ENCODE measurements at regions not wholly inside any gene's neighbourhood (a gene's known extent, or its start where the extent isn't known, plus 50 kb on each side); places are given as distances from the start of the nearest gene placed in this dataset.
"Not testable (repeated sequence)": the region's sequence is repeated elsewhere in the genome, so short reads cannot be mapped to it uniquely, and the experiment has no call there.

GRCh38 chrX:92278556-92278955, 499.4 kb downstream of the PCDH11X start:
- DNase-seq; in situ Hi-C loops (cut with MboI; ENCODE audit: low pct_unique_long_range_greater_than_20kb, low sequenced_read_pairs): not testable (repeated sequence)

GRCh38 chrX:92280347-92280746, 501.2 kb downstream of the PCDH11X start:
- in situ Hi-C loops (cut with MboI; ENCODE audit: low pct_unique_long_range_greater_than_20kb, low sequenced_read_pairs); DNase-seq: not testable (repeated sequence)

- no peak for DNase-seq
- in situ Hi-C loops (cut with MboI; ENCODE audit: low pct_unique_long_range_greater_than_20kb, low sequenced_read_pairs), result no loop called here
These were observed 504.1 kb downstream of the PCDH11X start for GRCh38 chrX:92283308-92283707.

- in situ Hi-C loops (cut with MboI; ENCODE audit: low pct_unique_long_range_greater_than_20kb, low sequenced_read_pairs); DNase-seq: not testable (repeated sequence)
These were observed 518.9 kb downstream of the PCDH11X start for GRCh38 chrX:92298067-92298466.

GRCh38 chrX:92333194-92333593, 554.0 kb downstream of the PCDH11X start:
- in situ Hi-C loops (cut with MboI; ENCODE audit: low pct_unique_long_range_greater_than_20kb, low sequenced_read_pairs), result not testable (repeated sequence)

GRCh38 chrX:92351065-92351464, 571.9 kb downstream of the PCDH11X start:
- in situ Hi-C loops (cut with MboI; ENCODE audit: low pct_unique_long_range_greater_than_20kb, low sequenced_read_pairs); DNase-seq: not testable (repeated sequence)

More at GRCh38 chrX:92333194-92333593, 554.0 kb downstream of the PCDH11X start:
- not testable (repeated sequence) for DNase-seq

- in situ Hi-C loops (cut with MboI; ENCODE audit: low pct_unique_long_range_greater_than_20kb, low sequenced_read_pairs), result no loop called here
- no peak for DNase-seq
These were observed 572.3 kb downstream of the PCDH11X start for GRCh38 chrX:92351511-92351910.

Measured in KBM-7 (cell line).